ENCODE measurements at regions not wholly inside any gene's neighbourhood (a gene's known extent, or its start where the extent isn't known, plus 50 kb on each side); places are given as distances from the start of the nearest gene placed in this dataset.

DNA sequence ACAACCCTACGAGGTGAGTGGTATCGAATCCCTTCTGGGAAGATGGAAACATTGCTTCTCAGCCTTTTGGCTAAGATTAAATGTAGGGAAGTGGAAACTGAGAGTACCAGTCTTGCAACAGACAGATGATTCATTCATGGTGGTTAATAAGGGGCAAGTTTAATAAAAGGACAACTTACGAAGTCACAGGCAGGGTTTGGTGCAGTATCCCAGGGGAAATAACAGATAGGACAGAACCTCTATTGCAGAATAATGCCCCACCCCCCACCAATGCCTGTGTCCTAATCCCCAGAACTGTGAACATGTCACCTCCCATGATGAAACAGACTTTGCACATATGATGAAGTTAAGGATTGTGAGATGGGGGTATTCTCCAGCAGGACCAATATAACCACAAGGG, 212.5 kb downstream of the TBX5 start:
- Histone ChIP-seq H4K20me1 (ENCODE audit: insufficient read depth) (no peaks in the 10 kb centered on the region), H3K27ac (no peak overlapping the region), H3K27me3 (ENCODE audit: insufficient read depth, low read depth) (no peaks in the 10 kb centered on the region), H3K4me1 (ENCODE audit: low read depth, poor library complexity, severe bottlenecking) (no peaks in the 10 kb centered on the region), H3K4me3 (IDR thresholded peaks at IDR 0.05; ENCODE audit: insufficient read depth, low read depth, low read length) (no peak overlapping the region), H2AFZ (ENCODE audit: low read depth) (no peak overlapping the region), H3K4me2 (no peak overlapping the region), H3K36me3 (ENCODE audit: insufficient read depth) (no peaks in the 10 kb centered on the region), H3K79me2 (ENCODE audit: insufficient read depth, low read depth) (no peaks in the 10 kb centered on the region), H3K9ac (no peak overlapping the region)
- TF ChIP-seq, protein P1, sequence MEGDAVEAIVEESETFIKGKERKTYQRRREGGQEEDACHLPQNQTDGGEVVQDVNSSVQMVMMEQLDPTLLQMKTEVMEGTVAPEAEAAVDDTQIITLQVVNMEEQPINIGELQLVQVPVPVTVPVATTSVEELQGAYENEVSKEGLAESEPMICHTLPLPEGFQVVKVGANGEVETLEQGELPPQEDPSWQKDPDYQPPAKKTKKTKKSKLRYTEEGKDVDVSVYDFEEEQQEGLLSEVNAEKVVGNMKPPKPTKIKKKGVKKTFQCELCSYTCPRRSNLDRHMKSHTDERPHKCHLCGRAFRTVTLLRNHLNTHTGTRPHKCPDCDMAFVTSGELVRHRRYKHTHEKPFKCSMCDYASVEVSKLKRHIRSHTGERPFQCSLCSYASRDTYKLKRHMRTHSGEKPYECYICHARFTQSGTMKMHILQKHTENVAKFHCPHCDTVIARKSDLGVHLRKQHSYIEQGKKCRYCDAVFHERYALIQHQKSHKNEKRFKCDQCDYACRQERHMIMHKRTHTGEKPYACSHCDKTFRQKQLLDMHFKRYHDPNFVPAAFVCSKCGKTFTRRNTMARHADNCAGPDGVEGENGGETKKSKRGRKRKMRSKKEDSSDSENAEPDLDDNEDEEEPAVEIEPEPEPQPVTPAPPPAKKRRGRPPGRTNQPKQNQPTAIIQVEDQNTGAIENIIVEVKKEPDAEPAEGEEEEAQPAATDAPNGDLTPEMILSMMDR (conservative IDR thresholded peaks at IDR 0.05; ENCODE audit: low read depth, low read length) = no peak

DNA sequence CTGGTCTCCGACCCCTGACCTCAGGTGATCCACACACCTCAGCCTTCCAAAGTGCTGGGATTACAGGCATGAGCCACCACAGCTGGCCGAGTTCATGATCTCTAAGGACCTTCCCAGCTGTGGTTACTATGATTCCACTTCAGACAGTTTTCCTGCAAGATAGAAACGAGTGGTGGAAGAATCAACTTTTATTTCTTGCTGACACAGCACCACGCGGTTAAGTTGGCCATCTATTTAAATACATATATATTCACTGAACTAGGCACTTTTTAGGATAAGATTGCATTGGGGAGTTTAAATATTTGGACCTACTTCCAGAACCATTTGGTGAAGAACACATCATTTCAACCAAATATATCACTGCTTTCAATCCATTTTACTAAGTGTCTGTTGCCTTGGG, 213.4 kb downstream of the TBX5 start:
- Histone ChIP-seq H3K36me3 (ENCODE audit: insufficient read depth) (no peaks in the 10 kb centered on the region), H3K79me2 (ENCODE audit: insufficient read depth, low read depth) (no peaks in the 10 kb centered on the region), H4K20me1 (ENCODE audit: insufficient read depth) (no peaks in the 10 kb centered on the region), H3K4me2 (no peak overlapping the region), H3K4me1 (ENCODE audit: low read depth, poor library complexity, severe bottlenecking) (no peaks in the 10 kb centered on the region), H2AFZ (ENCODE audit: low read depth) (no peak overlapping the region), H3K27ac (no peak overlapping the region), H3K9ac (no peak overlapping the region), H3K4me3 (IDR thresholded peaks at IDR 0.05; ENCODE audit: insufficient read depth, low read depth, low read length) (no peak overlapping the region), H3K27me3 (ENCODE audit: insufficient read depth, low read depth) (no peaks in the 10 kb centered on the region)
- TF ChIP-seq, protein P1 (conservative IDR thresholded peaks at IDR 0.05; ENCODE audit: low read depth, low read length) = no peak

DNA sequence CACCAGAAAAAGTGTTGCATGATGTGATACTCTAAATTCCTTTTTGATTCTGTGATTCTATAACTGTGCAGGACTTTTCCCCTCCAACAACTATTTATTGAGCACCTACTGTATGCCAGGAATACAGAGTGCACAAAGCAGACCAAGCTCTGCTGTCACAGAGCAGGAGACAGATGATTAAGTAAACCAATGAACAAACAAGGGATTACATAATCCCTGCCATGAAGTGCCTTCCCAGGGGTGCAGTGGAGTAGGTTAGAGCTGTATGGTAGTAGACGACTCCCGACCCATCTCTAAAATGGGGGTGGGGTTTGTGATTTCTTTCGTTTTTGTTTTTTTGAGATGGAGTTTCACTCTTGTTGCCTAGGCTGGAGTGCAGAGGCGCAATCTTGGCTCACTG, 213.9 kb downstream of the TBX5 start:
- TF ChIP-seq, protein P1 (conservative IDR thresholded peaks at IDR 0.05; ENCODE audit: low read depth, low read length) = no peak
- no peaks in the 10 kb centered on the region for H3K27me3 ChIP-seq (ENCODE audit: insufficient read depth, low read depth)
- no peak overlapping the region for H2AFZ ChIP-seq (ENCODE audit: low read depth)
- no peaks in the 10 kb centered on the region for H3K4me1 ChIP-seq (ENCODE audit: low read depth, poor library complexity, severe bottlenecking)
- no peak overlapping the region for H3K4me2 ChIP-seq
- no peaks in the 10 kb centered on the region for H3K79me2 ChIP-seq (ENCODE audit: insufficient read depth, low read depth)
- no peaks in the 10 kb centered on the region for H3K36me3 ChIP-seq (ENCODE audit: insufficient read depth)
- H3K4me3 ChIP-seq (IDR thresholded peaks at IDR 0.05; ENCODE audit: insufficient read depth, low read depth, low read length) = no peak overlapping the region
- H3K9ac ChIP-seq = no peak overlapping the region
- no peak overlapping the region for H3K27ac ChIP-seq
- no peaks in the 10 kb centered on the region for H4K20me1 ChIP-seq (ENCODE audit: insufficient read depth)

DNA sequence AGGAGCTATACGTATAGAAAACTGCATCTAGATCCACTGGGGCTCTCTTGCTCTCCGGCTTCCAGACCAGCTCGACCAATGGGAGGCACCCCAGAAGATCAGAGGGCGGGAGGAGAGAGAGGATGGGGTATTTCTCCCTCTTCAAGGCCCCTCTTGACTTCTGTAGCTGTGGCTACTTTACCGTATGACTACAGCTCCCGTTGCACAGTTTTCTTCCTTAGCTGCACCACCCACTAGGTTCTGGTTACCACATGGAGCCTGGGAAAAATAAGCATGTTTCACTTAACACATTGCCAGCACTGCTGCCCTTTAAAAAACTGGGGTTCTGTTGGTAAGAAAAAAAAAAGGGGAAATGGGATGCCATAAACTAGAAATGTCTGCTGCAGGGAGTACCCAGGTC, 214.4 kb downstream of the TBX5 start:
- TF ChIP-seq, protein P1 (conservative IDR thresholded peaks at IDR 0.05; ENCODE audit: low read depth, low read length) = no peak
- no peaks in the 10 kb centered on the region for H3K36me3 ChIP-seq (ENCODE audit: insufficient read depth)
- no peak overlapping the region for H3K4me2 ChIP-seq
- no peaks in the 10 kb centered on the region for H3K4me1 ChIP-seq (ENCODE audit: low read depth, poor library complexity, severe bottlenecking)
- H2AFZ ChIP-seq (ENCODE audit: low read depth) = no peak overlapping the region
- H3K4me3 ChIP-seq (IDR thresholded peaks at IDR 0.05; ENCODE audit: insufficient read depth, low read depth, low read length) = no peak overlapping the region
- no peaks in the 10 kb centered on the region for H4K20me1 ChIP-seq (ENCODE audit: insufficient read depth)
- no peaks in the 10 kb centered on the region for H3K27me3 ChIP-seq (ENCODE audit: insufficient read depth, low read depth)
- H3K9ac ChIP-seq = no peak overlapping the region
- no peak overlapping the region for H3K27ac ChIP-seq
- H3K79me2 ChIP-seq (ENCODE audit: insufficient read depth, low read depth) = no peaks in the 10 kb centered on the region

DNA sequence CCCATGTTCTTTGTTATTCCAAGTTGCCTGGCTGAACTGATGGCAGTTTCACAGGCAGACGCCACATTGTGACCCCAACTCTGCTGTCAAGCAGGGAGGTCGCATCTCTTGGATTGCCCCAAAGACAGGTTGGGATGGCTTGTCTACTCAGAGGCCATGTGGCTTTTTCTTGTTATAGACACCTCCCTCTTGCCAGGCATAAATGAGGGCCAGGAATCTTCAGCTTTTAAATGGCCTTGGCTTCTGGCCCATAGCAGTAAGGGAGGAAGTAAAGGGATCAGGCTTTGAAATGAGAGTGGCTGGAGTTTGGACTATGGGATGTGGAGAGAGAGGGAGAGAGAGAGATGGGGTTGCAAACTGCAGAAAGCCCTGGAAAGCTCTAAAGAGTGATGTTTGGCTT, 215.0 kb downstream of the TBX5 start:
- Histone ChIP-seq H3K4me2 (no peak overlapping the region), H3K4me1 (ENCODE audit: low read depth, poor library complexity, severe bottlenecking) (no peaks in the 10 kb centered on the region), H3K9ac (no peak overlapping the region), H3K27ac (no peak overlapping the region), H3K36me3 (ENCODE audit: insufficient read depth) (no peaks in the 10 kb centered on the region), H4K20me1 (ENCODE audit: insufficient read depth) (no peaks in the 10 kb centered on the region), H3K4me3 (IDR thresholded peaks at IDR 0.05; ENCODE audit: insufficient read depth, low read depth, low read length) (no peak overlapping the region), H3K79me2 (ENCODE audit: insufficient read depth, low read depth) (no peaks in the 10 kb centered on the region), H2AFZ (ENCODE audit: low read depth) (no peak overlapping the region), H3K27me3 (ENCODE audit: insufficient read depth, low read depth) (no peaks in the 10 kb centered on the region)
- TF ChIP-seq, protein P1 (conservative IDR thresholded peaks at IDR 0.05; ENCODE audit: low read depth, low read length) = no peak

Measured in KMS-11 (cell line).